GM12864 (cell line): ENCODE measurements at regions not wholly inside any gene's neighbourhood (a gene's known extent, or its start where the extent isn't known, plus 50 kb on each side); places are given as distances from the start of the nearest gene placed in this dataset.

Source experiments
- DNase-seq: peaks from one replicate; pipeline ENCODE4 v3.0.0-alpha.2; 2011; ENCODE audit warnings: low read depth
- H3K4me3 ChIP-seq: 2 replicates; pipeline ENCODE4 v1.5.1; 2011; ENCODE audit warnings: mild to moderate bottlenecking, low read depth, low read length, control low read depth
- CTCF ChIP-seq: IDR thresholded peaks from 2 replicates; pipeline ENCODE4 v1.5.1; 2011; ENCODE audit warnings: low read depth, mild to moderate bottlenecking, moderate library complexity, low read length, control low read depth, inconsistent platforms; ENCODE audit errors: missing control alignments

GRCh38 chr6:9481292-9482029 is 933.4 kb downstream of the TFAP2A start:
- DNase-seq, result no peak
- no peak overlapping the region for H3K4me3 ChIP-seq
- TF ChIP-seq CTCF, result no peak

GRCh38 chr6:9468277-9468676 is 946.6 kb downstream of the TFAP2A start:
- TF ChIP-seq CTCF, result no peak
- DNase-seq, result no peak
- no peak overlapping the region for H3K4me3 ChIP-seq

GRCh38 chr6:9467741-9468140 is 947.1 kb downstream of the TFAP2A start:
- TF ChIP-seq CTCF, result no peak
- no peak for DNase-seq
- no peak overlapping the region for H3K4me3 ChIP-seq

- no peak for DNase-seq
- no peak for TF ChIP-seq CTCF
These were observed 950.3 kb downstream of the TFAP2A start for GRCh38 chr6:9464583-9464982.

GRCh38 chr6:9463311-9463710 is 951.6 kb downstream of the TFAP2A start:
- no peak for DNase-seq

More at GRCh38 chr6:9464583-9464982, 950.3 kb downstream of the TFAP2A start:
- H3K4me3 ChIP-seq, result no peak overlapping the region

GRCh38 chr6:9461188-9461587 is 953.7 kb downstream of the TFAP2A start:
- DNase-seq, result no peak
- no peak overlapping the region for H3K4me3 ChIP-seq
- no peak for TF ChIP-seq CTCF

More at GRCh38 chr6:9463311-9463710, 951.6 kb downstream of the TFAP2A start:
- no peak overlapping the region for H3K4me3 ChIP-seq
- no peak for TF ChIP-seq CTCF

GRCh38 chr6:9458424-9458823 is 956.5 kb downstream of the TFAP2A start:
- no peak overlapping the region for H3K4me3 ChIP-seq
- no peak for TF ChIP-seq CTCF
- no peak for DNase-seq
